ENCODE measurements at regions not wholly inside any gene's neighbourhood (a gene's known extent, or its start where the extent isn't known, plus 50 kb on each side); places are given as distances from the start of the nearest gene placed in this dataset.
A peak's percentile ranks its signal among the peaks of the same experiment; 100 is the strongest.

GRCh38 chr17:55580596-55581133, 69.4 kb upstream of the SMIM36 start:
- Histone ChIP-seq H3K4me3 (no peak overlapping the region), H3K9me3 (no peaks in the 10 kb centered on the region), H3K27me3 (no peaks in the 10 kb centered on the region), H3K36me3 (no peaks in the 10 kb centered on the region), H3K4me1 (no peaks in the 10 kb centered on the region), H3K27ac (no peak overlapping the region)
- DNase-seq (ENCODE audit: low spot score in 2 of 2) = no peak
- TF ChIP-seq POLR2AphosphoS5 (IDR thresholded peaks at IDR 0.05) = no peak
- no peak for TF ChIP-seq POLR2A (IDR thresholded peaks at IDR 0.05)
- TF ChIP-seq CTCF (IDR thresholded peaks at IDR 0.05) = no peak
- intact Hi-C loops (cut with DNase I; ENCODE audit: low total_unique reads) = no loop called here

- no peaks in the 10 kb centered on the region for H3K36me3 ChIP-seq
- H3K27ac ChIP-seq = peak overlapping the region; percentile 78 to 94
- H3K4me3 ChIP-seq = peak overlapping the region; percentile 19 to 63 (median 40)
- H3K27me3 ChIP-seq = no peaks in the 10 kb centered on the region
- intact Hi-C loops (cut with DNase I; ENCODE audit: low total_unique reads) = no loop called here
- TF ChIP-seq POLR2AphosphoS5 (IDR thresholded peaks at IDR 0.05) (no peak), CTCF (IDR thresholded peaks at IDR 0.05) (no peak), POLR2A (IDR thresholded peaks at IDR 0.05) (no peak)
- H3K4me1 ChIP-seq = no peaks in the 10 kb centered on the region
- no peaks in the 10 kb centered on the region for H3K9me3 ChIP-seq
- no peak for DNase-seq (ENCODE audit: low spot score in 2 of 2)
Observed at GRCh38 chr17:55577687-55578086, 66.4 kb upstream of the SMIM36 start.

- H3K27me3 ChIP-seq = no peaks in the 10 kb centered on the region
- TF ChIP-seq CTCF (IDR thresholded peaks at IDR 0.05) (no peak), POLR2A (IDR thresholded peaks at IDR 0.05) (no peak), POLR2AphosphoS5 (IDR thresholded peaks at IDR 0.05) (no peak)
- no peaks in the 10 kb centered on the region for H3K36me3 ChIP-seq
- H3K9me3 ChIP-seq = no peaks in the 10 kb centered on the region
- peak in 1 of 2 donors; percentile 33 for DNase-seq (ENCODE audit: low spot score in 2 of 2)
- H3K4me1 ChIP-seq = no peaks in the 10 kb centered on the region
- H3K4me3 ChIP-seq = peak overlapping the region; percentile 19 to 63 (median 40)
- peak overlapping the region; percentile 78 to 94 for H3K27ac ChIP-seq
- intact Hi-C loops (cut with DNase I; ENCODE audit: low total_unique reads) = no loop called here
Observed at GRCh38 chr17:55576996-55577586, 65.8 kb upstream of the SMIM36 start.

GRCh38 chr17:55576237-55576995, 65.2 kb upstream of the SMIM36 start:
- no peak for DNase-seq (ENCODE audit: low spot score in 2 of 2)

More at GRCh38 chr17:55576237-55576995, 65.2 kb upstream of the SMIM36 start:
- no peaks in the 10 kb centered on the region for H3K4me1 ChIP-seq
- H3K36me3 ChIP-seq = no peaks in the 10 kb centered on the region
- intact Hi-C loops (cut with DNase I; ENCODE audit: low total_unique reads) = no loop called here
- peak overlapping the region; percentile 78 to 94 for H3K27ac ChIP-seq
- no peaks in the 10 kb centered on the region for H3K27me3 ChIP-seq
- no peaks in the 10 kb centered on the region for H3K9me3 ChIP-seq
- peak overlapping the region; percentile 19 to 63 (median 40) for H3K4me3 ChIP-seq
- TF ChIP-seq POLR2A (IDR thresholded peaks at IDR 0.05) (no peak), POLR2AphosphoS5 (IDR thresholded peaks at IDR 0.05) (no peak), CTCF (IDR thresholded peaks at IDR 0.05) (no peak)

Data from breast epithelium (tissue), 4 donors.